Gastroesophageal sphincter (tissue), 4 donors: ENCODE measurements at regions not wholly inside any gene's neighbourhood (a gene's known extent, or its start where the extent isn't known, plus 50 kb on each side); places are given as distances from the start of the nearest gene placed in this dataset.
"Not testable (repeated sequence)": the region's sequence is repeated elsewhere in the genome, so short reads cannot be mapped to it uniquely, and the experiment has no call there.

ENCODE experiments used
- ATAC-seq: fragments of 150-250 bp; one replicate; pipeline ENCODE4 v1.9.1; 2016; ENCODE audit warnings: mild to moderate bottlenecking, moderate library complexity
- H3K27ac ChIP-seq, 4 donors: fragments of 200-600 bp; sonication (generic) in 3 of 4; 1 replicate in 3 of 4; 2 replicates in 1 of 4; pipeline ENCODE4 v1.5.1; 2016 to 2019
- H3K27me3 ChIP-seq: fragments of 200-600 bp; sonication (generic); one replicate; pipeline ENCODE4 v1.5.1; 2019
- H3K36me3 ChIP-seq, 2 donors: fragments of 200-600 bp; sonication (generic); one replicate each; pipeline ENCODE4 v1.5.1; 2019; ENCODE audit warnings: control low read depth in 1 of 2
- H3K4me1 ChIP-seq, 3 donors: fragments of 200-600 bp; sonication (generic); 1 replicate in 2 of 3; 2 replicates in 1 of 3; pipeline ENCODE4 v1.5.1; 2016 to 2019; ENCODE audit warnings: control low read depth in 2 of 3
- H3K4me3 ChIP-seq, 2 donors: fragments of 200-600 bp; sonication (generic); one replicate each; pipeline ENCODE4 v1.5.1; 2019; ENCODE audit warnings: mild to moderate bottlenecking in 1 of 2, moderate library complexity in 1 of 2
- H3K9me3 ChIP-seq, 3 donors: fragments of 200-600 bp; sonication (generic); one replicate each; pipeline ENCODE4 v1.5.1; 2017 to 2019; ENCODE audit warnings: control low read depth in 2 of 3
- CTCF ChIP-seq, 4 experiments: fragments of 200-600 bp in 2 of 4; fragments of 450-650 bp in 2 of 4; sonication (generic) in 1 of 4; IDR thresholded peaks; one replicate each; pipeline ENCODE4 v1.5.1; 2017 to 2019; ENCODE audit warnings: antibody characterized with exemption in 4 of 4, mild to moderate bottlenecking in 2 of 4, moderate library complexity in 2 of 4
- EP300 ChIP-seq: sonication (generic); formaldehyde crosslinking; IDR thresholded peaks from one replicate; pipeline ENCODE4 v1.6.1; 2017; ENCODE audit warnings: antibody characterized with exemption, mild to moderate bottlenecking
- POLR2A ChIP-seq, 2 donors: fragments of 450-650 bp; IDR thresholded peaks; one replicate each; pipeline ENCODE4 v1.6.1; 2017; ENCODE audit warnings: antibody characterized with exemption in 2 of 2, mild to moderate bottlenecking in 2 of 2, moderate library complexity in 1 of 2
- POLR2AphosphoS5 ChIP-seq: sonication (generic); formaldehyde crosslinking; IDR thresholded peaks from one replicate; pipeline ENCODE4 v1.6.1; 2017; ENCODE audit warnings: antibody characterized with exemption
- WGBS, 2 donors: methylation state at CpG; one replicate each; pipeline ENCODE4 v1.1.5; 2018; ENCODE audit warnings: low coverage in 1 of 2; 5-methylcytosine and 5-hydroxymethylcytosine counted together

GRCh38 chr12:131408484-131408883, 302.4 kb upstream of the SFSWAP start:
- Histone ChIP-seq H3K4me3 (no peak overlapping the region), H3K36me3 (no peaks in the 10 kb centered on the region), H3K9me3 (no peaks in the 10 kb centered on the region), H3K27me3 (peaks cover 23% of the 10 kb centered on the region), H3K4me1 (no peaks in the 10 kb centered on the region), H3K27ac (no peak overlapping the region)
- TF ChIP-seq EP300 (no peak), CTCF (IDR thresholded peaks at IDR 0.05) (no peak), POLR2A (IDR thresholded peaks at IDR 0.05) (no peak), POLR2AphosphoS5 (no peak)
- 40 to 49% methylated on average over 2 of the region's 5 CpGs for WGBS, 2 donors
- ATAC-seq: no peak

- H3K9me3 ChIP-seq: no peaks in the 10 kb centered on the region
- H3K4me1 ChIP-seq: no peaks in the 10 kb centered on the region
- no peak overlapping the region for H3K4me3 ChIP-seq
- H3K27me3 ChIP-seq: peaks cover 24% of the 10 kb centered on the region
- peak; percentile 34 for ATAC-seq
- TF ChIP-seq POLR2A (IDR thresholded peaks at IDR 0.05) (no peak), CTCF (IDR thresholded peaks at IDR 0.05) (no peak), POLR2AphosphoS5 (no peak), EP300 (no peak)
- no peaks in the 10 kb centered on the region for H3K36me3 ChIP-seq
- no peak overlapping the region for H3K27ac ChIP-seq
- WGBS, 2 donors: 43% methylated on average over 1 of the region's 1 CpG; no CpG with 5 or more reads in 1 of the 2 donors
These were observed 301.7 kb upstream of the SFSWAP start for GRCh38 chr12:131409211-131409610.

- not testable (repeated sequence) for H3K4me3 ChIP-seq, ATAC-seq, H3K4me1 ChIP-seq, H3K36me3 ChIP-seq, H3K9me3 ChIP-seq, H3K27ac ChIP-seq
- WGBS, 2 donors: 79% methylated on average over 5 of the region's 7 CpGs; no CpG with 5 or more reads in 1 of the 2 donors
- H3K27me3 ChIP-seq: peaks cover 21% of the 10 kb centered on the region
These were observed 299.1 kb upstream of the SFSWAP start for GRCh38 chr12:131411827-131412226.

- Histone ChIP-seq H3K9me3 (no peaks in the 10 kb centered on the region), H3K27ac (no peak overlapping the region), H3K27me3 (peaks cover 19% of the 10 kb centered on the region), H3K4me3 (no peak overlapping the region), H3K36me3 (no peaks in the 10 kb centered on the region), H3K4me1 (no peaks in the 10 kb centered on the region)
- WGBS, 2 donors: 73% methylated on average over 2 of the region's 8 CpGs; no CpG with 5 or more reads in 1 of the 2 donors
- no peak for ATAC-seq
- TF ChIP-seq CTCF (IDR thresholded peaks at IDR 0.05) (no peak), POLR2AphosphoS5 (no peak), POLR2A (IDR thresholded peaks at IDR 0.05) (no peak), EP300 (no peak)
These were observed 297.9 kb upstream of the SFSWAP start for GRCh38 chr12:131413006-131413405.

- H3K9me3 ChIP-seq: no peaks in the 10 kb centered on the region
- no peak for ATAC-seq
- H3K27me3 ChIP-seq: peaks cover 19% of the 10 kb centered on the region
- H3K36me3 ChIP-seq: no peaks in the 10 kb centered on the region
- 90% methylated on average over 2 of the region's 12 CpGs; no CpG with 5 or more reads in 1 of the 2 donors for WGBS, 2 donors
- TF ChIP-seq EP300 (no peak), POLR2AphosphoS5 (no peak), POLR2A (IDR thresholded peaks at IDR 0.05) (no peak), CTCF (IDR thresholded peaks at IDR 0.05) (no peak)
- H3K27ac ChIP-seq: no peak overlapping the region
- no peak overlapping the region for H3K4me3 ChIP-seq
- H3K4me1 ChIP-seq: no peaks in the 10 kb centered on the region
These were observed 297.4 kb upstream of the SFSWAP start for GRCh38 chr12:131413471-131413870.

- H3K36me3 ChIP-seq, H3K9me3 ChIP-seq, H3K4me3 ChIP-seq, ATAC-seq, H3K4me1 ChIP-seq, H3K27ac ChIP-seq: not testable (repeated sequence)
- peaks cover 19% of the 10 kb centered on the region for H3K27me3 ChIP-seq
- WGBS, 2 donors: no CpG with 5 or more reads among the region's 20 CpGs
These were observed 296.6 kb upstream of the SFSWAP start for GRCh38 chr12:131414155-131414922.
